ENCODE measurements at regions not wholly inside any gene's neighbourhood (a gene's known extent, or its start where the extent isn't known, plus 50 kb on each side); places are given as distances from the start of the nearest gene placed in this dataset.

GRCh38 chr13:65946387-65946786, 1283.7 kb downstream of the PCDH9 start:
- H3K27ac ChIP-seq: no peak overlapping the region
- no peak for DNase-seq
- intact Hi-C loops (cut with DNase I): no loop called here
- no peaks in the 10 kb centered on the region for H3K4me1 ChIP-seq (replicated peaks in 1 of 2)
- H3K4me3 ChIP-seq: no peak overlapping the region
- no peaks in the 10 kb centered on the region for H3K36me3 ChIP-seq (replicated peaks in 1 of 2)
- no peaks in the 10 kb centered on the region for H3K27me3 ChIP-seq
- no peaks in the 10 kb centered on the region for H3K9me3 ChIP-seq (replicated peaks in 1 of 3)
- WGBS, 4 donors: 68 to 87% (median 78%) methylated on average over 4 of the region's 4 CpGs
- no peak for TF ChIP-seq POLR2A (IDR thresholded peaks at IDR 0.05)
- TF ChIP-seq CTCF (IDR thresholded peaks at IDR 0.05): no peak

- Histone ChIP-seq H3K4me3 (no peak overlapping the region), H3K36me3 (replicated peaks in 1 of 2) (no peaks in the 10 kb centered on the region), H3K27ac (no peak overlapping the region), H3K4me1 (replicated peaks in 1 of 2) (no peaks in the 10 kb centered on the region), H3K9me3 (replicated peaks in 1 of 3) (no peaks in the 10 kb centered on the region), H3K27me3 (no peaks in the 10 kb centered on the region)
- no peak for TF ChIP-seq CTCF (IDR thresholded peaks at IDR 0.05)
- TF ChIP-seq POLR2A (IDR thresholded peaks at IDR 0.05): no peak
- 54 to 59% (median 57%) methylated on average over 3 of the region's 3 CpGs for WGBS, 4 donors
- intact Hi-C loops (cut with DNase I): no loop called here
- no peak for DNase-seq
Observed at GRCh38 chr13:65943708-65944107, 1286.4 kb downstream of the PCDH9 start.

- intact Hi-C loops (cut with DNase I): no loop called here
- H3K27ac ChIP-seq: no peak overlapping the region
- no peak for TF ChIP-seq CTCF (IDR thresholded peaks at IDR 0.05)
- TF ChIP-seq POLR2A (IDR thresholded peaks at IDR 0.05): no peak
- no peak for DNase-seq
- H3K4me1 ChIP-seq (replicated peaks in 1 of 2): no peaks in the 10 kb centered on the region
- H3K27me3 ChIP-seq: no peaks in the 10 kb centered on the region
- 79 to 92% (median 85%) methylated on average over 1 of the region's 1 CpG for WGBS, 4 donors
- no peaks in the 10 kb centered on the region for H3K9me3 ChIP-seq (replicated peaks in 1 of 3)
- H3K36me3 ChIP-seq (replicated peaks in 1 of 2): no peaks in the 10 kb centered on the region
- no peak overlapping the region for H3K4me3 ChIP-seq
Observed at GRCh38 chr13:65943024-65943423, 1287.1 kb downstream of the PCDH9 start.

GRCh38 chr13:65940720-65941119, 1289.4 kb downstream of the PCDH9 start:
- no peak for DNase-seq
- no peaks in the 10 kb centered on the region for H3K27me3 ChIP-seq
- H3K9me3 ChIP-seq (replicated peaks in 1 of 3): no peaks in the 10 kb centered on the region
- no peaks in the 10 kb centered on the region for H3K36me3 ChIP-seq (replicated peaks in 1 of 2)
- no peak overlapping the region for H3K4me3 ChIP-seq
- H3K27ac ChIP-seq: no peak overlapping the region
- 65 to 74% (median 68%) methylated on average over 3 of the region's 3 CpGs for WGBS, 4 donors
- intact Hi-C loops (cut with DNase I): no loop called here
- H3K4me1 ChIP-seq (replicated peaks in 1 of 2): no peaks in the 10 kb centered on the region
- TF ChIP-seq POLR2A (IDR thresholded peaks at IDR 0.05): no peak
- TF ChIP-seq CTCF (IDR thresholded peaks at IDR 0.05): no peak
